Activated CD4-positive, alpha-beta T cell treated with anti-CD3 and anti-CD28 coated beads for 36 hours (primary cell): ENCODE measurements at regions not wholly inside any gene's neighbourhood (a gene's known extent, or its start where the extent isn't known, plus 50 kb on each side); places are given as distances from the start of the nearest gene placed in this dataset.

Experiments used
- ATAC-seq: fragments of 200-7000 bp; cut with Tn5 transposase; one replicate; pipeline ENCODE4 v1.10.0; 2021; ENCODE audit warnings: mild to moderate bottlenecking, moderate library complexity
- CTCF ChIA-PET: fragments of 350-600 bp; sonication (Branson Sonifier 250); formaldehyde crosslinking; loops from one replicate; lab custom pipeline; 2021; ENCODE audit warnings: antibody characterized with exemption; lab: Charles Lee
- POLR2A ChIA-PET: fragments of 350-600 bp; sonication (Branson Sonifier 250); formaldehyde crosslinking; loops from one replicate; lab custom pipeline; 2021; ENCODE audit warnings: antibody characterized with exemption, inconsistent platforms; lab: Charles Lee
- DNase-seq: peaks from one replicate; pipeline ENCODE4 v3.0.0-alpha.2; 2020
- H3K27ac Mint-ChIP-seq: one replicate; pipeline ENCODE4 v1.8.0; 2021; ENCODE audit warnings: mixed read lengths
- H3K27me3 Mint-ChIP-seq: one replicate; pipeline ENCODE4 v1.8.0; 2021; ENCODE audit warnings: mixed read lengths
- H3K36me3 Mint-ChIP-seq: one replicate; pipeline ENCODE4 v1.8.0; 2021; ENCODE audit warnings: low read depth, mixed read lengths
- H3K4me1 Mint-ChIP-seq: one replicate; pipeline ENCODE4 v1.8.0; 2021; ENCODE audit warnings: mixed read lengths
- H3K4me3 Mint-ChIP-seq: one replicate; pipeline ENCODE4 v1.8.0; 2021; ENCODE audit warnings: mild to moderate bottlenecking, moderate library complexity, mixed read lengths
- H3K9me3 Mint-ChIP-seq: one replicate; pipeline ENCODE4 v1.8.0; 2021; ENCODE audit warnings: low read depth, mixed read lengths
- intact Hi-C, 2 experiments: fragments of 100-400 bp; cut with DNase I in 1 of 2; cut with micrococcal nuclease in 1 of 2; formaldehyde crosslinking; loops; one replicate each; pipeline versions ENCODE4 v1.14.2 to v1.15.1; 2022 to 2024; cut with DNase I, micrococcal nuclease

DNA sequence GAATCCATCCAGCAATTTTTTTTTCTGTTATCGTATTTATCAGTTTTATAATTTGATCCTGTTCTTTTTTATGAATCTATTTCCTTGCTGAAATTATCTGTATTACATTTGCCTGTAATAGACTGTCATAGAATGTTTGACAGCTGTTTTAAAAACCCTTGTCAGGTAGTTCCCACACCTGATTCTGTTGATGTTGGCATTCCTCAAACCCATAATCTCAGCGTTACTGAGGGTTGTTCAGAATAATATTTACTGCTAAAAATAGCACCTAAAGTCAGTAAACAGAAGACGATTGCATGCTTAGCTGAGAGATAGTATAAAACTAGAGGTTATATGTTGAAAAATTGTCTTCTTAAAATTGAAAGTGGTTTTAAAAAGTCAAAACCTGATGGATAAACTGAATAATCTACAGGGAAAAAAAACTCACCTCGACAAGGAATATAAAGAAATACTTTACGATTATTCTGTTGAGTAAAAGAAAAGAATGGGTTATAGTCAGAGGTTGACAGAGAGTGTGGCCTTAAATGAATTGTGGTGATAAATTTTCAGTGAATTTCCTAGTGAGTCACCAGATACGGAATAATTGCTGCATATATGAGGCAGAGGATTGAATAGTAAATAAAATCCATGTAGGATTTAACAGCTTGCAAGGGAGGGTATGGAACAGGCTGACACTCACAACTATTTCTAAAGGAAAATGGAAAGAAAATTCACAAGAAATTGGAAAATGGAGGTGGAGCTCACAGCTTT lies 824.1 kb upstream of the IGFBP3 start:
- Mint-ChIP-seq H3K4me1 (no peaks in the 10 kb centered on the region), H3K27ac (no peak overlapping the region), H3K27me3 (no peaks in the 10 kb centered on the region), H3K36me3 (no peaks in the 10 kb centered on the region), H3K9me3 (no peaks in the 10 kb centered on the region), H3K4me3 (no peak overlapping the region)
- intact Hi-C loops, result no loop called here
- ATAC-seq, result no peak
- ChIA-PET CTCF (no interaction called here), POLR2A (no interaction called here)
- no peak for DNase-seq

GRCh38 chr7:46742601-46743000 lies 821.5 kb upstream of the IGFBP3 start:
- Mint-ChIP-seq H3K36me3 (no peaks in the 10 kb centered on the region), H3K27ac (no peak overlapping the region), H3K4me1 (no peaks in the 10 kb centered on the region), H3K4me3 (no peak overlapping the region), H3K27me3 (no peaks in the 10 kb centered on the region), H3K9me3 (no peaks in the 10 kb centered on the region)
- DNase-seq (no peak), ATAC-seq (no peak)
- POLR2A ChIA-PET, result no interaction called here
- intact Hi-C loops, result no loop called here
- CTCF ChIA-PET, result interaction anchor here (0.7 kb wide), 1 partner anchor 12 kb away, joined by 4 read pairs; no protein-coding TSS in a partner anchor

- no peak for ATAC-seq
- Mint-ChIP-seq H3K4me1 (no peaks in the 10 kb centered on the region), H3K27me3 (no peaks in the 10 kb centered on the region), H3K4me3 (no peak overlapping the region), H3K27ac (no peak overlapping the region), H3K36me3 (no peaks in the 10 kb centered on the region), H3K9me3 (no peaks in the 10 kb centered on the region)
- ChIA-PET POLR2A (no interaction called here), CTCF (interaction anchor here (0.7 kb wide), 1 partner anchor 11 kb away, joined by 4 read pairs; no protein-coding TSS in a partner anchor)
- DNase-seq, result no peak
- intact Hi-C loops, result no loop called here
Measured at GRCh38 chr7:46741938-46742540, 821.0 kb upstream of the IGFBP3 start.

GRCh38 chr7:46741181-46741580 lies 820.1 kb upstream of the IGFBP3 start:
- ChIA-PET CTCF (no interaction called here), POLR2A (no interaction called here)
- DNase-seq (no peak), ATAC-seq (no peak)
- Mint-ChIP-seq H3K27me3 (no peaks in the 10 kb centered on the region), H3K9me3 (peaks cover under 1% of the 10 kb centered on the region), H3K4me1 (no peaks in the 10 kb centered on the region), H3K4me3 (no peak overlapping the region), H3K27ac (no peak overlapping the region), H3K36me3 (no peaks in the 10 kb centered on the region)
- intact Hi-C loops, result no loop called here

GRCh38 chr7:46739518-46740234 lies 818.6 kb upstream of the IGFBP3 start:
- H3K9me3 Mint-ChIP-seq, result peaks cover 4% of the 10 kb centered on the region
- H3K4me3 Mint-ChIP-seq, result no peak overlapping the region
- H3K27me3 Mint-ChIP-seq, result no peaks in the 10 kb centered on the region
- POLR2A ChIA-PET, result no interaction called here
- no peaks in the 10 kb centered on the region for H3K4me1 Mint-ChIP-seq
- intact Hi-C loops, result no loop called here
- CTCF ChIA-PET, result no interaction called here
- ATAC-seq (no peak), DNase-seq (no peak)
- no peak overlapping the region for H3K27ac Mint-ChIP-seq
- H3K36me3 Mint-ChIP-seq, result no peaks in the 10 kb centered on the region

GRCh38 chr7:46738796-46739195 lies 817.7 kb upstream of the IGFBP3 start:
- Mint-ChIP-seq H3K36me3 (no peaks in the 10 kb centered on the region), H3K4me3 (no peak overlapping the region), H3K4me1 (no peaks in the 10 kb centered on the region), H3K9me3 (peaks cover 4% of the 10 kb centered on the region), H3K27me3 (no peaks in the 10 kb centered on the region), H3K27ac (no peak overlapping the region)
- intact Hi-C loops, result no loop called here
- ChIA-PET CTCF (no interaction called here), POLR2A (no interaction called here)
- ATAC-seq (no peak), DNase-seq (no peak)

GRCh38 chr7:46738165-46738564 lies 817.1 kb upstream of the IGFBP3 start:
- Mint-ChIP-seq H3K4me1 (no peaks in the 10 kb centered on the region), H3K4me3 (no peak overlapping the region), H3K36me3 (no peaks in the 10 kb centered on the region), H3K27me3 (no peaks in the 10 kb centered on the region), H3K27ac (no peak overlapping the region), H3K9me3 (peaks cover 4% of the 10 kb centered on the region)
- CTCF ChIA-PET, result no interaction called here
- intact Hi-C loops, result no loop called here
- no peak for DNase-seq
- POLR2A ChIA-PET, result no interaction called here
- ATAC-seq, result no peak

DNA sequence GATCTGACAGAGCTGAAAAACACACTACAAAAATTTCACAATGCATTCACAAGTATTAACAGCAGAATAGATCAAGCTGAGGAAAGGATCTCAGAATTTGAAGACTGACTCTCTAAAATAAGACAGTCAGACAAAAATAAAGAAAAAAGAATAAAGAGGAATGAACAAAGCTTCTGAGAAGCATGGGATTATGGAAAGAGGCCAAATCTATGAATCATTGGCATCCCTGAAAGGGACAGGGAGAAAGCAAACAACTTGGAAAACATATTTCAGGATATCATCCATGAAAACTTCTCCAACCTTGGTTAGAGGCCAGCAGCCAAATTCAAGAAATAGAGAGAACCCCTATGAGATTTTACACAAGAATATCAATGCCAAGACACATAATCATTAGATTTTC lies 804.8 kb upstream of the IGFBP3 start:
- no peak overlapping the region for H3K27ac Mint-ChIP-seq
- H3K27me3 Mint-ChIP-seq, result no peaks in the 10 kb centered on the region
- POLR2A ChIA-PET, result no interaction called here
- H3K9me3 Mint-ChIP-seq, result peaks cover 16% of the 10 kb centered on the region
- intact Hi-C loops, result no loop called here
- H3K4me1 Mint-ChIP-seq, result no peaks in the 10 kb centered on the region
- no peak overlapping the region for H3K4me3 Mint-ChIP-seq
- CTCF ChIA-PET, result no interaction called here
- ATAC-seq (no peak), DNase-seq (no peak)
- H3K36me3 Mint-ChIP-seq, result no peaks in the 10 kb centered on the region

- H3K27ac Mint-ChIP-seq, result no peak overlapping the region
- CTCF ChIA-PET, result no interaction called here
- DNase-seq, result no peak
Measured at GRCh38 chr7:46725136-46725535, 804.1 kb upstream of the IGFBP3 start.

DNA sequence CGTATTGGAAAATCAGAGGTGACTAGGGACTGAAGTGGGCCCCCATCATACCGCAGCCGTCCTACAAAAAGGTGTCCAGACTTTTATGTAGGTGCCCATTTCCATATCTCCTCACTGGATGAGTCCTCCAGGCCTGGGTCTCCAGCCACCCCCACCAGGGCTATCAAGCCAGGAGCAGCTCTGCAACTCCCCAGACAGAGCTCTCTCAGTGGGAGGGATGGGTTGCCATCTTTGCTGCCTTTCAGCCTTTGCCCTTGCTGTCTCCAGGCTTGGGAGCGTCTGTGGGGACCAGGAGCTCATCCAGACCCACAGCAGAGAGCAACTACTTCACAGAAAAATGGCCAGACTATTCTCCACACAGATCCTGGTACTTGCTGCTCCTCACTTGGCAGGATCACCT lies 802.7 kb upstream of the IGFBP3 start:
- H3K27ac Mint-ChIP-seq, result no peak overlapping the region
- H3K36me3 Mint-ChIP-seq, result no peaks in the 10 kb centered on the region
- ChIA-PET CTCF (no interaction called here), POLR2A (no interaction called here)
- no peak overlapping the region for H3K4me3 Mint-ChIP-seq
- peaks cover 13% of the 10 kb centered on the region for H3K9me3 Mint-ChIP-seq
- no peak for DNase-seq
- ATAC-seq, result no peak
- intact Hi-C loops, result no loop called here
- H3K4me1 Mint-ChIP-seq, result no peaks in the 10 kb centered on the region
- H3K27me3 Mint-ChIP-seq, result no peaks in the 10 kb centered on the region

More at GRCh38 chr7:46725136-46725535, 804.1 kb upstream of the IGFBP3 start:
- Mint-ChIP-seq H3K9me3 (peaks cover 18% of the 10 kb centered on the region), H3K4me1 (no peaks in the 10 kb centered on the region), H3K27me3 (no peaks in the 10 kb centered on the region), H3K4me3 (no peak overlapping the region), H3K36me3 (no peaks in the 10 kb centered on the region)
- intact Hi-C loops, result no loop called here
- no peak for ATAC-seq
- POLR2A ChIA-PET, result no interaction called here

- ATAC-seq, result no peak
Measured at GRCh38 chr7:46723003-46723402, 801.9 kb upstream of the IGFBP3 start.

DNA sequence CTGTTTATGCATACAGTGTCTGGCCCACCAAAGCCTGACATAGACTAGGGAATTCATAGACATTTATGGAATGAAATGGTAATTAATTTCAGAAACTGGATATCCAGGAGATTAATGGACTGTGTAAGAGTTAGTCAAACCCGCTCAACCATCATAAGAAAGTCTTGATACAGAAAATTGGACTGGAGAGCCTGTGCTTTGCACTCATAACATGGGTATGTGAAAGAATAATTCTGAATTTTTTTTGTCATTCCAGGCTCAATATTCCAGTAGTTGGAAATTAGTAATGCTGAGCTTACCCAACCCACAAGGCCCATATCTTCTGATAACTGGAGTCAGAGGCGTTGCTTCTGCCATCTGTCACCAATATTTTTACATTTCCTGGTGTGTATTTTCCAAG lies 799.7 kb upstream of the IGFBP3 start:
- H3K27me3 Mint-ChIP-seq, result no peaks in the 10 kb centered on the region
- POLR2A ChIA-PET, result no interaction called here
- H3K36me3 Mint-ChIP-seq, result no peaks in the 10 kb centered on the region
- H3K4me1 Mint-ChIP-seq, result no peaks in the 10 kb centered on the region
- H3K9me3 Mint-ChIP-seq, result peaks cover 12% of the 10 kb centered on the region
- CTCF ChIA-PET, result no interaction called here
- intact Hi-C loops, result no loop called here
- no peak for ATAC-seq
- no peak overlapping the region for H3K4me3 Mint-ChIP-seq
- no peak overlapping the region for H3K27ac Mint-ChIP-seq
- DNase-seq, result no peak

More at GRCh38 chr7:46723003-46723402, 801.9 kb upstream of the IGFBP3 start:
- no peaks in the 10 kb centered on the region for H3K27me3 Mint-ChIP-seq
- intact Hi-C loops, result no loop called here
- no peak overlapping the region for H3K27ac Mint-ChIP-seq
- no peaks in the 10 kb centered on the region for H3K36me3 Mint-ChIP-seq
- CTCF ChIA-PET, result interaction anchor here (0.7 kb wide), 1 partner anchor 862 kb away, joined by 3 read pairs; no protein-coding TSS in a partner anchor
- H3K9me3 Mint-ChIP-seq, result peaks cover 13% of the 10 kb centered on the region
- no peak overlapping the region for H3K4me3 Mint-ChIP-seq
- H3K4me1 Mint-ChIP-seq, result no peaks in the 10 kb centered on the region
- POLR2A ChIA-PET, result no interaction called here
- no peak for DNase-seq
